Ishikawa (cell line): ENCODE measurements at regions not wholly inside any gene's neighbourhood (a gene's known extent, or its start where the extent isn't known, plus 50 kb on each side); places are given as distances from the start of the nearest gene placed in this dataset.

ENCODE experiments used
- CEBPB ChIP-seq: IDR thresholded peaks from 2 replicates; pipeline ENCODE4 v1.6.1; 2012
- CREB1 ChIP-seq: IDR thresholded peaks from 2 replicates; pipeline ENCODE4 v1.6.1; 2012; ENCODE audit warnings: low read depth
- EGR1 ChIP-seq: IDR thresholded peaks from 2 replicates; pipeline ENCODE4 v1.6.1; 2012
- EP300 ChIP-seq: IDR thresholded peaks from 2 replicates; pipeline ENCODE4 v1.6.1; 2012; ENCODE audit warnings: borderline replicate concordance
- FOXM1 ChIP-seq: IDR thresholded peaks from 2 replicates; pipeline ENCODE4 v1.6.1; 2012; ENCODE audit warnings: low read depth, borderline replicate concordance
- NFIC ChIP-seq: IDR thresholded peaks from 2 replicates; pipeline ENCODE4 v1.6.1; 2012
- RAD21 ChIP-seq: IDR thresholded peaks from 2 replicates; pipeline ENCODE4 v1.6.1; 2012; ENCODE audit warnings: low read depth
- TAF1 ChIP-seq: IDR thresholded peaks from 2 replicates; pipeline ENCODE4 v1.6.1; 2012; ENCODE audit warnings: low read depth, mild to moderate bottlenecking
- TCF12 ChIP-seq: IDR thresholded peaks from 2 replicates; pipeline ENCODE4 v1.6.1; 2012; ENCODE audit warnings: low read depth
- TEAD4 ChIP-seq: IDR thresholded peaks from 2 replicates; pipeline ENCODE4 v1.6.1; 2012
- YY1 ChIP-seq: IDR thresholded peaks from 2 replicates; pipeline ENCODE4 v1.6.1; 2012; ENCODE audit warnings: low read depth
- ZBTB7A ChIP-seq: IDR thresholded peaks from 2 replicates; pipeline ENCODE4 v1.6.1; 2012; ENCODE audit warnings: low read depth
- TF ChIP-seq, protein P1 (sequence below): IDR thresholded peaks from 2 replicates; pipeline ENCODE4 v1.6.1; 2012
- TF ChIP-seq, protein P2 (sequence below): IDR thresholded peaks from 2 replicates; pipeline ENCODE4 v1.6.1; 2012; ENCODE audit warnings: low read depth, mild to moderate bottlenecking
- TF ChIP-seq, protein P3 (sequence below): IDR thresholded peaks from 2 replicates; pipeline ENCODE4 v1.6.1; 2012

DNA sequence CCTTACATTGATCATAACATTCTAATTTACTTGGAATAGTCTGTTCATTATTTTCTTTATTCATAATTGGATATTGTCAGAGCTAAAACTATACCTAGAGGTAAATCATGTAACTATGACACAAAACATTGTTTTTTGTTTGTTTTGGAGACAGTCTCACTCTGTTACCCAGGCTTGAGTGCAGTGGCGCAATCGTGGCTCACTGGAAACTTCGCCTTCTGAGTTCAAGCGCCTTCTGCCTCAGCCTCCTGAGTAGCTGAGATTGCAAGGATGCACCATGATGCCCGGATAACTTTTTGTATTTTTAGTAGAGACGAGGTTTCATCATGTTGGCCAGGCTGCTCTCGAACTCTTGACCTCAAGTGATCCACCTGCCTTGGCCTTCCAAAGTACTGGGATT is 265.2 kb downstream of the FBXO8 start:
- TF ChIP-seq EGR1 (no peak), ZBTB7A (no peak), CREB1 (no peak), FOXM1 (no peak), TEAD4 (no peak), CEBPB (no peak), RAD21 (no peak), TCF12 (no peak), TAF1 (no peak), YY1 (no peak), NFIC (no peak), EP300 (no peak)
- TF ChIP-seq, protein P1, sequence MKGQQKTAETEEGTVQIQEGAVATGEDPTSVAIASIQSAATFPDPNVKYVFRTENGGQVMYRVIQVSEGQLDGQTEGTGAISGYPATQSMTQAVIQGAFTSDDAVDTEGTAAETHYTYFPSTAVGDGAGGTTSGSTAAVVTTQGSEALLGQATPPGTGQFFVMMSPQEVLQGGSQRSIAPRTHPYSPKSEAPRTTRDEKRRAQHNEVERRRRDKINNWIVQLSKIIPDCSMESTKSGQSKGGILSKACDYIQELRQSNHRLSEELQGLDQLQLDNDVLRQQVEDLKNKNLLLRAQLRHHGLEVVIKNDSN = no peak
- TF ChIP-seq, protein P2, sequence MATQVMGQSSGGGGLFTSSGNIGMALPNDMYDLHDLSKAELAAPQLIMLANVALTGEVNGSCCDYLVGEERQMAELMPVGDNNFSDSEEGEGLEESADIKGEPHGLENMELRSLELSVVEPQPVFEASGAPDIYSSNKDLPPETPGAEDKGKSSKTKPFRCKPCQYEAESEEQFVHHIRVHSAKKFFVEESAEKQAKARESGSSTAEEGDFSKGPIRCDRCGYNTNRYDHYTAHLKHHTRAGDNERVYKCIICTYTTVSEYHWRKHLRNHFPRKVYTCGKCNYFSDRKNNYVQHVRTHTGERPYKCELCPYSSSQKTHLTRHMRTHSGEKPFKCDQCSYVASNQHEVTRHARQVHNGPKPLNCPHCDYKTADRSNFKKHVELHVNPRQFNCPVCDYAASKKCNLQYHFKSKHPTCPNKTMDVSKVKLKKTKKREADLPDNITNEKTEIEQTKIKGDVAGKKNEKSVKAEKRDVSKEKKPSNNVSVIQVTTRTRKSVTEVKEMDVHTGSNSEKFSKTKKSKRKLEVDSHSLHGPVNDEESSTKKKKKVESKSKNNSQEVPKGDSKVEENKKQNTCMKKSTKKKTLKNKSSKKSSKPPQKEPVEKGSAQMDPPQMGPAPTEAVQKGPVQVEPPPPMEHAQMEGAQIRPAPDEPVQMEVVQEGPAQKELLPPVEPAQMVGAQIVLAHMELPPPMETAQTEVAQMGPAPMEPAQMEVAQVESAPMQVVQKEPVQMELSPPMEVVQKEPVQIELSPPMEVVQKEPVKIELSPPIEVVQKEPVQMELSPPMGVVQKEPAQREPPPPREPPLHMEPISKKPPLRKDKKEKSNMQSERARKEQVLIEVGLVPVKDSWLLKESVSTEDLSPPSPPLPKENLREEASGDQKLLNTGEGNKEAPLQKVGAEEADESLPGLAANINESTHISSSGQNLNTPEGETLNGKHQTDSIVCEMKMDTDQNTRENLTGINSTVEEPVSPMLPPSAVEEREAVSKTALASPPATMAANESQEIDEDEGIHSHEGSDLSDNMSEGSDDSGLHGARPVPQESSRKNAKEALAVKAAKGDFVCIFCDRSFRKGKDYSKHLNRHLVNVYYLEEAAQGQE = no peak
- TF ChIP-seq, protein P3, sequence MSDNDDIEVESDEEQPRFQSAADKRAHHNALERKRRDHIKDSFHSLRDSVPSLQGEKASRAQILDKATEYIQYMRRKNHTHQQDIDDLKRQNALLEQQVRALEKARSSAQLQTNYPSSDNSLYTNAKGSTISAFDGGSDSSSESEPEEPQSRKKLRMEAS = no peak

DNA sequence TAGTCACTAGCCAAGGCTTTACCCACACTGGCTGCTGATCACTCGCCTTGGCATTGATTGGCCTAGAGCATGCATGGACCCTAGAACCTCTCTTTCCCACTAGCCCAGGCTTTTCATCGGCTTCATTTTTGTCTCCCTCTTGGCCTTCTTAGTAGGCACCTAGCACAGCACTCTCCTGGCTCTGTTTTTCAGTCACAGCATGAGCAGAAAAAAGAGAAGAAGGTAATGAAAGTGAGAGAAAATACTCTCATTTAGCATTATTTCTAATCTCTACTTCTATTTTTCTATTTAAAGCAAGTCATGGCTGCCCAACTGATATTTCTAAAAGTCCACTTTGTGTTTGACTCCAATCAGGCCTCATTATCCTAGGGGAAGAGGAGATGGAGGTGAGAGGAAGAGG is 267.2 kb downstream of the FBXO8 start:
- TF ChIP-seq YY1 = no peak
- no peak for TF ChIP-seq TEAD4
- no peak for TF ChIP-seq CEBPB
- no peak for TF ChIP-seq RAD21
- no peak for TF ChIP-seq NFIC
- no peak for TF ChIP-seq EP300
- TF ChIP-seq, protein P1 = no peak
- no peak for TF ChIP-seq TAF1
- TF ChIP-seq, protein P3 = no peak
- no peak for TF ChIP-seq ZBTB7A

DNA sequence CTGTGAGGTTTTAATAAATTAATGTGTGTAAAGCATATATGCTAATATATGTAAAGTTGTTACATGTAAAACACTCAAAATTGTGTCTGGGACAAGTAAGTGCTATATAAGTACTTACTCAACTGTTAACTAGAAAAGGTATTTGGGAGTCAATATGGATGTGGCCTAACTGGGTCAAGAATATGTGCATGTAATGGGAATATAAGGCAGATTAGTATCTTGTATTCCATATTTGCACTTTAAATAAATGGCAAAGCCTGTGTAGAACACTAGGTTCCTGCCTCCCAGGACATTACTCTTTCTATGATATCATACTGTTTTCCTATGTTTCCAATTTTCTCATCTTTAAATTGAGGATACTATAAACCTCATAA is 270.6 kb downstream of the FBXO8 start:
- TF ChIP-seq EGR1 = no peak
- no peak for TF ChIP-seq TEAD4
- TF ChIP-seq ZBTB7A = no peak
- TF ChIP-seq TCF12 = no peak
- TF ChIP-seq, protein P1 = no peak
- TF ChIP-seq YY1 = no peak
- no peak for TF ChIP-seq RAD21
- TF ChIP-seq, protein P3 = no peak
- no peak for TF ChIP-seq FOXM1
- TF ChIP-seq TAF1 = no peak
- no peak for TF ChIP-seq CEBPB
- no peak for TF ChIP-seq CREB1
- TF ChIP-seq, protein P2 = no peak
- no peak for TF ChIP-seq NFIC
- no peak for TF ChIP-seq EP300

DNA sequence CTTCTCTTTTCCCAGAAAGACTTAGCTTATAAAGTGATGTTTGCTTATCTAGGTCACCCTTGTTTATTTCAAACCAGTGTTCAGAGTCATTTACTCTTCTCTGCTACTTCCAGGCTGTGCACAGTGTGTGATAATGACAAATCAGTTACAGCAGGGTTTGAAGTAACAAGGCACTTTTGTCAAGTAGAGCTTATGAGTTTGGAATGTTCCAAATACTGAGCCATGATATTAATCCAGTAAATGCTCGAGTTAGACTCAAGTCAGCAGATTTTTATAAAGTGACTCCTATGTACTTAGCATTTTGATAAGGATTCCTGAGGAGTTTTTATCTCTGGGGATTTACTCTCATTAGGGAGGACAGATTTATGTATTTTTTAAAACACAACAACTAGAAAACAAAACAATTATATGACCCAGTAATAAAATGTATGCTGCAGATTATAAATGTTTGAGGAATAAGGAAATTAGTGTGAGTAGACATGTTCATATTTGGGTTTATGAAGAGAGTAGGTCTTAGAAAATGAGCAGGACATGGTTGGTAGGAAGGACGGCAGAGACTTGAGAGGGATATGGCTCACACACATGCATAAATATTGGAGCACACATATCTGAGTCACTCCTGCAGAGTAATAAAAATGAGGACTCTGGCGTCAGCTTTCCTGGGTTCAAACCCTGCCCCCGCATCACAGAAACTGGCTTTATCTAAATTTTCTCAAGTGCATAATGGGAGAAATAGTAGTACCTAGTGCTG is 271.2 kb downstream of the FBXO8 start:
- TF ChIP-seq FOXM1 = no peak
- TF ChIP-seq CEBPB = no peak
- TF ChIP-seq, protein P3 = no peak
- TF ChIP-seq CREB1 = no peak
- no peak for TF ChIP-seq ZBTB7A
- TF ChIP-seq TEAD4 = no peak
- no peak for TF ChIP-seq EGR1
- TF ChIP-seq NFIC = no peak

DNA sequence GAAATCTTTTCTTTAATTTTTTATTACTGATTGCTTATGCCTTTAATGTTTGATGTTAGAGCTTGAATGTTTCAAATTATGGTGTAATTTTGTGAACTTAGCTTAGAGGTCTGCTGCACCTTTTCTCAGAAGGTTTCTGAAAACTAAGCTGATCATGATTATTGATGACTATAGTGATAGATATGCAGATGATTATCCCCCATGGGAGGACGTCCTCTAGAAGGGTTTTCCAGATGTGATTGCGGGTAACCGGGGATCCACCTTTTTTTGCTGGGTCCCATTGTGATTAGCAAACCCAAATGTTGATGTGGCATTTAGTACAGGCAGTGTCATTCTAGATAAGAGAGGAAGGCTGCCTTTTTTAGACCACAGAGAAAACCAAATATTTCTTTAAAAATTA is 272.9 kb downstream of the FBXO8 start:
- TF ChIP-seq RAD21 = no peak
- no peak for TF ChIP-seq TEAD4
- TF ChIP-seq, protein P3 = no peak
- TF ChIP-seq FOXM1 = no peak
- TF ChIP-seq EGR1 = no peak
- TF ChIP-seq TCF12 = no peak
- TF ChIP-seq CEBPB = no peak
